NT2/D1 (cell line): ENCODE measurements at regions not wholly inside any gene's neighbourhood (a gene's known extent, or its start where the extent isn't known, plus 50 kb on each side); places are given as distances from the start of the nearest gene placed in this dataset.

Experiments
- SUZ12 ChIP-seq: IDR thresholded peaks from 2 replicates; pipeline ENCODE4 v1.6.1; 2011; ENCODE audit not compliant: insufficient read length, insufficient read depth; ENCODE audit errors: extremely low read depth
- YY1 ChIP-seq: IDR thresholded peaks from 2 replicates; pipeline ENCODE4 v1.6.1; 2011; ENCODE audit not compliant: insufficient read length, insufficient read depth

- TF ChIP-seq YY1 (no peak), SUZ12 (no peak)
Measured at GRCh38 chr11:116579031-116579653, 193.6 kb downstream of the BUD13 start.
